ENCODE measurements at regions not wholly inside any gene's neighbourhood (a gene's known extent, or its start where the extent isn't known, plus 50 kb on each side); places are given as distances from the start of the nearest gene placed in this dataset.

GRCh38 chr4:96566755-96567154, 726.9 kb downstream of the PDHA2 start:
- H3K27me3 ChIP-seq = no peaks in the 10 kb centered on the region
- H3K27ac ChIP-seq = no peak overlapping the region
- no peak for TF ChIP-seq CTCF (IDR thresholded peaks at IDR 0.05)
- TF ChIP-seq POLR2A (IDR thresholded peaks at IDR 0.05) = no peak
- WGBS, 4 donors = 92 to 95% (median 94%) methylated on average over 2 of the region's 2 CpGs
- no peaks in the 10 kb centered on the region for H3K36me3 ChIP-seq
- intact Hi-C loops (cut with DNase I) = no loop called here
- H3K4me1 ChIP-seq = no peaks in the 10 kb centered on the region
- ATAC-seq = no peak
- H3K9me3 ChIP-seq = no peaks in the 10 kb centered on the region
- H3K4me3 ChIP-seq = no peak overlapping the region
- no peak for DNase-seq

- no peaks in the 10 kb centered on the region for H3K4me1 ChIP-seq
Measured at GRCh38 chr4:96585304-96585703, 745.4 kb downstream of the PDHA2 start.

GRCh38 chr4:96593422-96593821, 753.5 kb downstream of the PDHA2 start:
- H3K4me1 ChIP-seq = peaks cover 0 to 2% (median 0%) of the 10 kb centered on the region in 12 donors
- 47 to 68% (median 57%) methylated on average over 2 of the region's 2 CpGs for WGBS, 4 donors
- no peaks in the 10 kb centered on the region for H3K9me3 ChIP-seq
- H3K27ac ChIP-seq = no peak overlapping the region
- ATAC-seq = no peak
- intact Hi-C loops (cut with DNase I) = no loop called here
- H3K27me3 ChIP-seq = no peaks in the 10 kb centered on the region
- H3K4me3 ChIP-seq = no peak overlapping the region
- no peaks in the 10 kb centered on the region for H3K36me3 ChIP-seq
- TF ChIP-seq POLR2A (IDR thresholded peaks at IDR 0.05) (no peak), CTCF (IDR thresholded peaks at IDR 0.05) (no peak)
- no peak for DNase-seq

More at GRCh38 chr4:96585304-96585703, 745.4 kb downstream of the PDHA2 start:
- WGBS, 4 donors = 66 to 75% (median 67%) methylated on average over 2 of the region's 2 CpGs
- Histone ChIP-seq H3K9me3 (peaks cover 0 to 3% (median 0%) of the 10 kb centered on the region in 12 donors), H3K27me3 (no peaks in the 10 kb centered on the region), H3K4me3 (no peak overlapping the region), H3K27ac (no peak overlapping the region), H3K36me3 (no peaks in the 10 kb centered on the region)
- DNase-seq (no peak), ATAC-seq (no peak)
- intact Hi-C loops (cut with DNase I) = no loop called here
- TF ChIP-seq POLR2A (IDR thresholded peaks at IDR 0.05) = no peak
- TF ChIP-seq CTCF (IDR thresholded peaks at IDR 0.05) = no peak

- Histone ChIP-seq H3K4me3 (peak overlapping the region in 3 of 12 donors; percentile 8 to 16 (median 8)), H3K27ac (peak overlapping the region in 4 of 12 donors; percentile 16 to 69 (median 54)), H3K36me3 (no peaks in the 10 kb centered on the region), H3K9me3 (no peaks in the 10 kb centered on the region), H3K27me3 (no peaks in the 10 kb centered on the region), H3K4me1 (peaks cover 0 to 7% (median 0%) of the 10 kb centered on the region in 12 donors)
- 20 to 27% (median 23%) methylated on average over 6 of the region's 6 CpGs for WGBS, 4 donors
- intact Hi-C loops (cut with DNase I) = no loop called here
- TF ChIP-seq POLR2A (IDR thresholded peaks at IDR 0.05) (no peak), CTCF (IDR thresholded peaks at IDR 0.05) (no peak)
- DNase-seq (peak in 4 of 5 donors; percentile 29 to 63 (median 46)), ATAC-seq (peak; percentile 88 to 99 (median 96))
Measured at GRCh38 chr4:96598465-96598864, 758.6 kb downstream of the PDHA2 start.
